ENCODE measurements at regions not wholly inside any gene's neighbourhood (a gene's known extent, or its start where the extent isn't known, plus 50 kb on each side); places are given as distances from the start of the nearest gene placed in this dataset.

DNA sequence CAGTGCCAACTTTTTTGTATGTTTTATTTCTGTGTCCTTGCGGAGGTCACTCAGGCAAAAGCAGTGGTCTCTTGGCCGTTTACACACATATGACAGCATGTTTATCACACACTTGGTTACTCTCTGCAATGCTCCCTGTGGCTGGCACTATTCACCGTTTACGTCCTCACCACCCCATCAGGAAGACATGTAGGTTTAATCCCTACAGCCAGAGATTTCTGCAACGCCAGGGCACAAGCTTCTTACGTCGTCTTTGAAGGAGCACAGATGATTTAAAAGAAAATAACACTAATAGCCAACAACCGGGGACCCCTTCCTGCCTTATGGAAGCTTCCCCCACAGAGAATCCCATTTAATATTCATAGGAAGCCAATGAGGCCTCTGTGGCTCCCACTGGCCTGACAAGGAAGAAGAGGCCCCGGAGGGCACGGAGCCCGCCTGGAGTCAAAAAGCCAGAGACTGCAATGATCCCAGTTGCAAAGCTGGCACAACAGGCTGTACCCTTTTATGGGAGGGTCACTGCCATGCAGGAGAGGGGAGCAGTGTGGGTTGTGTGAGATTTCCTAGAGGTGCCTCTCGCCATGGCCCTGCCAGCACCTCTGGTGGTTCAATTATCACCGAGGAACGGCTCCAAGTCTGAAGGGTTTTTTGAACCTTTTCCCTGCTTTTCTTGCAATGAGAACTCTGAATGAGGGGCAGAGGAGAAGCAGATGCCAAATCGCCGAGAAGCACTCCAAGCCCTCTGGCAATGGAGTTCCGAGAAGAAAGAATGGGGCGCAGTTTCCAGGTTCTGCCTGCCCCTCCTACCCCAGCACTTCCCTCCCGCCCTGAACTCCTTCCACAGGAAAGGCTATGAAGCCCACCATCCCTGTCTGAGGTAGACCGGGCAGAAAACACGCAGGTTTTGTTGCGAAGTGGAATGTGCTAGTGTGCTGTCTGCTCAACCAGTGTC, 96.2 kb downstream of the THBS2 start:
- no peak for ATAC-seq
- Histone ChIP-seq H3K36me3 (replicated peaks in 1 of 2; ENCODE audit: insufficient read depth in 1 of 2, low read depth in 2 of 2) (no peaks in the 10 kb centered on the region), H3K4me1 (no peaks in the 10 kb centered on the region), H3K27me3 (no peaks in the 10 kb centered on the region), H3K9me3 (no peaks in the 10 kb centered on the region), H3K4me3 (no peak overlapping the region), H3K27ac (no peak overlapping the region)
- no peak for TF ChIP-seq POLR2A (IDR thresholded peaks at IDR 0.05)
- TF ChIP-seq, protein P1, sequence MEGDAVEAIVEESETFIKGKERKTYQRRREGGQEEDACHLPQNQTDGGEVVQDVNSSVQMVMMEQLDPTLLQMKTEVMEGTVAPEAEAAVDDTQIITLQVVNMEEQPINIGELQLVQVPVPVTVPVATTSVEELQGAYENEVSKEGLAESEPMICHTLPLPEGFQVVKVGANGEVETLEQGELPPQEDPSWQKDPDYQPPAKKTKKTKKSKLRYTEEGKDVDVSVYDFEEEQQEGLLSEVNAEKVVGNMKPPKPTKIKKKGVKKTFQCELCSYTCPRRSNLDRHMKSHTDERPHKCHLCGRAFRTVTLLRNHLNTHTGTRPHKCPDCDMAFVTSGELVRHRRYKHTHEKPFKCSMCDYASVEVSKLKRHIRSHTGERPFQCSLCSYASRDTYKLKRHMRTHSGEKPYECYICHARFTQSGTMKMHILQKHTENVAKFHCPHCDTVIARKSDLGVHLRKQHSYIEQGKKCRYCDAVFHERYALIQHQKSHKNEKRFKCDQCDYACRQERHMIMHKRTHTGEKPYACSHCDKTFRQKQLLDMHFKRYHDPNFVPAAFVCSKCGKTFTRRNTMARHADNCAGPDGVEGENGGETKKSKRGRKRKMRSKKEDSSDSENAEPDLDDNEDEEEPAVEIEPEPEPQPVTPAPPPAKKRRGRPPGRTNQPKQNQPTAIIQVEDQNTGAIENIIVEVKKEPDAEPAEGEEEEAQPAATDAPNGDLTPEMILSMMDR (IDR thresholded peaks at IDR 0.05): no peak
- DNase-seq: no peak
- intact Hi-C loops (cut with DNase I): no loop called here
- 70 to 77% methylated on average over 20 to 22 of the region's 22 CpGs for WGBS, 2 donors

DNA sequence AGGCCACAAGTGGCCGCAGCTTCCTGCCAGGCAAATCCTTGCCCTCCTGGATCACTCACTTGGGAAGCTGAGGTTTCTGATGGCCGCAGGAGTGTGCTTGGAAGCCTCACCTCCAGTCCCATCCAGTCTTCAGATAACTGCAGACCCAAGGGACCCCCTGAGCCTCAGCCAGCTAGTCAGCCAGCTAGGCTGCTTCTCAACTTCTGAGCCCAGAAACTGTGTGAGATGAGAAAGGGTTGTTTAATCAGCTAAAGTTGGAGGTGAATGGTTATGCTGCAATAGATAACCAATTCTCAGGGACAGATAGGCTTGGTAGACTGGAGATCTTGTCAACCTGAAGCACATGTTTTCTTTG, 96.9 kb downstream of the THBS2 start:
- WGBS, 2 donors: 57% methylated on average over 1 of the region's 2 CpGs; no CpG with 5 or more reads in 1 of the 2 donors
- H3K4me3 ChIP-seq: no peak overlapping the region
- TF ChIP-seq, protein P1 (IDR thresholded peaks at IDR 0.05): no peak
- TF ChIP-seq POLR2A (IDR thresholded peaks at IDR 0.05): no peak
- no peak for DNase-seq
- intact Hi-C loops (cut with DNase I): no loop called here
- no peak overlapping the region for H3K27ac ChIP-seq
- no peaks in the 10 kb centered on the region for H3K4me1 ChIP-seq
- no peaks in the 10 kb centered on the region for H3K36me3 ChIP-seq (replicated peaks in 1 of 2; ENCODE audit: insufficient read depth in 1 of 2, low read depth in 2 of 2)
- ATAC-seq: no peak
- no peaks in the 10 kb centered on the region for H3K9me3 ChIP-seq
- H3K27me3 ChIP-seq: no peaks in the 10 kb centered on the region

DNA sequence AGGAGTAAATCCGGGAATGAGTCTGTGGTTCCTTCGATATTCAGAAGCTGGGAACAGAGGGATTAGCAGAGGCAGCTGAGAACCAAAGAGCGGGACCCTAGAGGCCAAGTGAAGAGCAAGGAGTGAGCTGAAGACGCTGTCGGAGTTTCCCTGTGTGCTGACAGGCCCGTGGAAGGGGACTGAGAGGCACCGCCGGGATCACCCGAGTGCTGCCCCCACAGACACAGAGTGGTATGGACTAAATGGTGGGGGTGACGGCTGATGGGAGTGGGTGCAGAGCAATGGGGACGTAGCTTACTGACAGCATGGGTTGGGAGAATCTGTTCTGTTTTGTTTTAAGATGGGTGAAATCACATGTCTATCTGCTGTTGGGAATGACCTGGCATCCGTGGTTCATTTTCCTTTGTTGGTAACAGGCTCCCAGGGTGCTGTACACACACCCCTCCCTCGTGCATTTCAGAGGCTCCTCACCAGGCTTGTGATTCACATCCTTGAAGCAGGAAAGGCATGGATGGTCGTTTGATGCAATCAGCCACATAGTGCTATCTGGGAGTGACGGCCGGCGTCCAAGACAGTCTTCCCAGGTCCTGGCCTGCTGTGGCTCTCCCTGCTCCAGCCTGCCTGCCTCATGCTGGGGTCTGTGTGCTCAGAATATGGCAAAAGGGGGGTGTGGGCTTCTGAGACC, 97.4 kb downstream of the THBS2 start:
- no peaks in the 10 kb centered on the region for H3K9me3 ChIP-seq
- H3K4me1 ChIP-seq: no peaks in the 10 kb centered on the region
- H3K27me3 ChIP-seq: no peaks in the 10 kb centered on the region
- H3K36me3 ChIP-seq (replicated peaks in 1 of 2; ENCODE audit: insufficient read depth in 1 of 2, low read depth in 2 of 2): no peaks in the 10 kb centered on the region
- H3K27ac ChIP-seq: no peak overlapping the region
- 68 to 76% methylated on average over 13 to 17 of the region's 17 CpGs for WGBS, 2 donors
- no peak for DNase-seq
- no peak for ATAC-seq
- intact Hi-C loops (cut with DNase I): no loop called here
- TF ChIP-seq, protein P1 (IDR thresholded peaks at IDR 0.05): no peak
- TF ChIP-seq POLR2A (IDR thresholded peaks at IDR 0.05): no peak
- no peak overlapping the region for H3K4me3 ChIP-seq

DNA sequence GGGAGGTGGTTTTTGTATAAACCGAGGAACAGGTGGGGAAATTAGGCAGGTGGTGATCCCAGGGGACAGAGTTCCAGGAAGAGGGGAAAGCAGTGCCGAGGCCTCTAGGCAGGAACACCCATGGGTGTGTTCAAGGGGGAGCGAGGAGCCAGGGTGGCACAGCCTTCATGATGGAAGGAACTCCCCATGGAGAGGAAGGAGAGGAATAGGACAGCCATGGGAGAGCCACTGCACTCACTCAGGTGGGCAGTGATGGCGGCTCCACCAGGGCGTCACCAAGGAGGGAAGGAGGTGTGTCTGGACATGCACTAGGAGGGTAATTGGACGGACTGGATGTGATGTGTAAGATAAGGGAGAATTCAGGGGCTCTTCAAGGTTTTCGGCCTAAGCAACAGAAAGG, 98.2 kb downstream of the THBS2 start:
- 80 to 81% methylated on average over 7 of the region's 7 CpGs for WGBS, 2 donors
- no peak overlapping the region for H3K4me3 ChIP-seq
- H3K4me1 ChIP-seq: no peaks in the 10 kb centered on the region
- no peaks in the 10 kb centered on the region for H3K36me3 ChIP-seq (replicated peaks in 1 of 2; ENCODE audit: insufficient read depth in 1 of 2, low read depth in 2 of 2)
- no peak for ATAC-seq
- TF ChIP-seq, protein P1 (IDR thresholded peaks at IDR 0.05): no peak
- TF ChIP-seq POLR2A (IDR thresholded peaks at IDR 0.05): no peak
- DNase-seq: no peak
- no peaks in the 10 kb centered on the region for H3K27me3 ChIP-seq
- H3K27ac ChIP-seq: no peak overlapping the region
- intact Hi-C loops (cut with DNase I): no loop called here
- no peaks in the 10 kb centered on the region for H3K9me3 ChIP-seq

Data from body of pancreas (tissue), 4 donors.